OCI-LY7 (cell line): ENCODE measurements at regions not wholly inside any gene's neighbourhood (a gene's known extent, or its start where the extent isn't known, plus 50 kb on each side); places are given as distances from the start of the nearest gene placed in this dataset.

Experiments
- EZH2phosphoT487 ChIP-seq: fragments of 200-600 bp; sonication (generic); IDR thresholded peaks from 2 replicates; pipeline ENCODE4 v1.6.1; 2018; ENCODE audit warnings: low read depth, borderline replicate concordance, mild to moderate bottlenecking, mixed run types, antibody characterized with exemption, low read length, moderate library complexity, mixed read lengths
- TF ChIP-seq, protein P1 (sequence below): fragments of 200-600 bp; sonication (generic); conservative IDR thresholded peaks from 2 replicates; pipeline ENCODE4 v1.5.1; 2014; ENCODE audit warnings: mild to moderate bottlenecking, antibody characterized with exemption, low read length, moderate library complexity, mixed read lengths

DNA sequence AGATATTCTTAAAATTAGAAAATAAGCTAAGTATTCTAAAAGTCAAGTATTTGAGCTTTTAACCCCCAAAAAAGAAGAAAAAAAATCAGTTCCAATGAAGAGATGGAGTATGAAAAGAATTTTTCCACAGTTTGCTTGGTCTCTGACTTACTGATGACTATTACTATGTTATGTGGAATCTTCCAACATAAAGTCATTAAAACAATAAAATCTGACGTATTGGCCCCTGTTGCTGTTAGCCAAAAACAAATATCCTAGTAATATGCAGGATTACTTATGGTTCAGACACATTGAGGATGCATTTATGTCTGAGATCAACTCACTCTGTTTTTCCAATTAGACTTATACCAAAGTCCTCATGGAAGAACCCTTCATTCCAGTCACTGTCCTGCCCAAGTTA, 517.2 kb upstream of the ADGRL3 start:
- TF ChIP-seq, protein P1, sequence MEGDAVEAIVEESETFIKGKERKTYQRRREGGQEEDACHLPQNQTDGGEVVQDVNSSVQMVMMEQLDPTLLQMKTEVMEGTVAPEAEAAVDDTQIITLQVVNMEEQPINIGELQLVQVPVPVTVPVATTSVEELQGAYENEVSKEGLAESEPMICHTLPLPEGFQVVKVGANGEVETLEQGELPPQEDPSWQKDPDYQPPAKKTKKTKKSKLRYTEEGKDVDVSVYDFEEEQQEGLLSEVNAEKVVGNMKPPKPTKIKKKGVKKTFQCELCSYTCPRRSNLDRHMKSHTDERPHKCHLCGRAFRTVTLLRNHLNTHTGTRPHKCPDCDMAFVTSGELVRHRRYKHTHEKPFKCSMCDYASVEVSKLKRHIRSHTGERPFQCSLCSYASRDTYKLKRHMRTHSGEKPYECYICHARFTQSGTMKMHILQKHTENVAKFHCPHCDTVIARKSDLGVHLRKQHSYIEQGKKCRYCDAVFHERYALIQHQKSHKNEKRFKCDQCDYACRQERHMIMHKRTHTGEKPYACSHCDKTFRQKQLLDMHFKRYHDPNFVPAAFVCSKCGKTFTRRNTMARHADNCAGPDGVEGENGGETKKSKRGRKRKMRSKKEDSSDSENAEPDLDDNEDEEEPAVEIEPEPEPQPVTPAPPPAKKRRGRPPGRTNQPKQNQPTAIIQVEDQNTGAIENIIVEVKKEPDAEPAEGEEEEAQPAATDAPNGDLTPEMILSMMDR: no peak
- TF ChIP-seq EZH2phosphoT487: no peak
